ENCODE measurements at regions not wholly inside any gene's neighbourhood (a gene's known extent, or its start where the extent isn't known, plus 50 kb on each side); places are given as distances from the start of the nearest gene placed in this dataset.

GRCh38 chr2:65931056-65931455, 498.7 kb upstream of the SPRED2 start:
- TF ChIP-seq, protein P1, sequence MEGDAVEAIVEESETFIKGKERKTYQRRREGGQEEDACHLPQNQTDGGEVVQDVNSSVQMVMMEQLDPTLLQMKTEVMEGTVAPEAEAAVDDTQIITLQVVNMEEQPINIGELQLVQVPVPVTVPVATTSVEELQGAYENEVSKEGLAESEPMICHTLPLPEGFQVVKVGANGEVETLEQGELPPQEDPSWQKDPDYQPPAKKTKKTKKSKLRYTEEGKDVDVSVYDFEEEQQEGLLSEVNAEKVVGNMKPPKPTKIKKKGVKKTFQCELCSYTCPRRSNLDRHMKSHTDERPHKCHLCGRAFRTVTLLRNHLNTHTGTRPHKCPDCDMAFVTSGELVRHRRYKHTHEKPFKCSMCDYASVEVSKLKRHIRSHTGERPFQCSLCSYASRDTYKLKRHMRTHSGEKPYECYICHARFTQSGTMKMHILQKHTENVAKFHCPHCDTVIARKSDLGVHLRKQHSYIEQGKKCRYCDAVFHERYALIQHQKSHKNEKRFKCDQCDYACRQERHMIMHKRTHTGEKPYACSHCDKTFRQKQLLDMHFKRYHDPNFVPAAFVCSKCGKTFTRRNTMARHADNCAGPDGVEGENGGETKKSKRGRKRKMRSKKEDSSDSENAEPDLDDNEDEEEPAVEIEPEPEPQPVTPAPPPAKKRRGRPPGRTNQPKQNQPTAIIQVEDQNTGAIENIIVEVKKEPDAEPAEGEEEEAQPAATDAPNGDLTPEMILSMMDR (IDR thresholded peaks at IDR 0.05) = no peak
- no peak for TF ChIP-seq POLR2A (IDR thresholded peaks at IDR 0.05)
